Tibial nerve (tissue), 4 donors: ENCODE measurements at regions not wholly inside any gene's neighbourhood (a gene's known extent, or its start where the extent isn't known, plus 50 kb on each side); places are given as distances from the start of the nearest gene placed in this dataset.

Experiments
- EP300 ChIP-seq, 2 donors: sonication (generic); formaldehyde crosslinking; IDR thresholded peaks; one replicate each; pipeline ENCODE4 v1.6.1; 2017; ENCODE audit warnings: antibody characterized with exemption in 2 of 2, mild to moderate bottlenecking in 1 of 2
- POLR2A ChIP-seq, 2 donors: fragments of 450-650 bp; IDR thresholded peaks; one replicate each; pipeline ENCODE4 v1.6.1; 2017; ENCODE audit warnings: antibody characterized with exemption in 2 of 2, mild to moderate bottlenecking in 2 of 2, moderate library complexity in 2 of 2
- TF ChIP-seq, protein P1 (sequence below), 5 experiments: fragments of 200-600 bp in 3 of 5; fragments of 450-650 bp in 2 of 5; sonication (generic) in 3 of 5; IDR thresholded peaks; one replicate each; pipeline ENCODE4 v1.5.1; 2016 to 2019; ENCODE audit warnings: antibody characterized with exemption in 5 of 5, mild to moderate bottlenecking in 3 of 5, moderate library complexity in 2 of 5

GRCh38 chr2:198701481-198701880, 756.3 kb downstream of the SATB2 start:
- no peak for TF ChIP-seq POLR2A (IDR thresholded peaks at IDR 0.05)
- TF ChIP-seq, protein P1, sequence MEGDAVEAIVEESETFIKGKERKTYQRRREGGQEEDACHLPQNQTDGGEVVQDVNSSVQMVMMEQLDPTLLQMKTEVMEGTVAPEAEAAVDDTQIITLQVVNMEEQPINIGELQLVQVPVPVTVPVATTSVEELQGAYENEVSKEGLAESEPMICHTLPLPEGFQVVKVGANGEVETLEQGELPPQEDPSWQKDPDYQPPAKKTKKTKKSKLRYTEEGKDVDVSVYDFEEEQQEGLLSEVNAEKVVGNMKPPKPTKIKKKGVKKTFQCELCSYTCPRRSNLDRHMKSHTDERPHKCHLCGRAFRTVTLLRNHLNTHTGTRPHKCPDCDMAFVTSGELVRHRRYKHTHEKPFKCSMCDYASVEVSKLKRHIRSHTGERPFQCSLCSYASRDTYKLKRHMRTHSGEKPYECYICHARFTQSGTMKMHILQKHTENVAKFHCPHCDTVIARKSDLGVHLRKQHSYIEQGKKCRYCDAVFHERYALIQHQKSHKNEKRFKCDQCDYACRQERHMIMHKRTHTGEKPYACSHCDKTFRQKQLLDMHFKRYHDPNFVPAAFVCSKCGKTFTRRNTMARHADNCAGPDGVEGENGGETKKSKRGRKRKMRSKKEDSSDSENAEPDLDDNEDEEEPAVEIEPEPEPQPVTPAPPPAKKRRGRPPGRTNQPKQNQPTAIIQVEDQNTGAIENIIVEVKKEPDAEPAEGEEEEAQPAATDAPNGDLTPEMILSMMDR (IDR thresholded peaks at IDR 0.05): no peak
- no peak for TF ChIP-seq EP300 (IDR thresholded peaks at IDR 0.05)
